ENCODE measurements at regions not wholly inside any gene's neighbourhood (a gene's known extent, or its start where the extent isn't known, plus 50 kb on each side); places are given as distances from the start of the nearest gene placed in this dataset.

- TF ChIP-seq CTCF (IDR thresholded peaks at IDR 0.05; ENCODE audit: insufficient read depth, low read depth, low read length) (no peak), EZH2 (IDR thresholded peaks at IDR 0.05; ENCODE audit: insufficient read depth, low read length) (no peak)
Observed at GRCh38 chr13:30082391-30082790, 225.0 kb downstream of the KATNAL1 start.

All from astrocyte (in vitro differentiated cells and primary cell).